Peyer's patch (tissue), 4 donors: ENCODE measurements at regions not wholly inside any gene's neighbourhood (a gene's known extent, or its start where the extent isn't known, plus 50 kb on each side); places are given as distances from the start of the nearest gene placed in this dataset.
"Not testable (repeated sequence)": the region's sequence is repeated elsewhere in the genome, so short reads cannot be mapped to it uniquely, and the experiment has no call there.

Experiments
- DNase-seq, 3 donors: peaks; one replicate each; pipeline ENCODE4 v3.0.0-alpha.2; 2017 to 2019
- H3K27ac ChIP-seq, 4 donors: fragments of 200-600 bp; sonication (generic); one replicate each; pipeline ENCODE4 v1.5.1; 2016 to 2019
- H3K27me3 ChIP-seq, 2 donors: fragments of 200-600 bp; sonication (generic); one replicate each; pipeline ENCODE4 v1.5.1; 2019
- H3K36me3 ChIP-seq, 3 donors: fragments of 200-600 bp; sonication (generic); one replicate each; pipeline ENCODE4 v1.5.1; 2016 to 2019
- H3K4me1 ChIP-seq, 4 donors: fragments of 200-600 bp; sonication (generic); one replicate each; pipeline ENCODE4 v1.5.1; 2016 to 2019
- H3K4me3 ChIP-seq, 4 donors: fragments of 200-600 bp; sonication (generic); 1 replicate in 3 of 4; 2 replicates in 1 of 4; pipeline ENCODE4 v1.5.1; 2016 to 2019; ENCODE audit warnings: mild to moderate bottlenecking in 1 of 4
- H3K9me3 ChIP-seq, 4 donors: fragments of 200-600 bp; sonication (generic); one replicate each; pipeline ENCODE4 v1.5.1; 2016 to 2019; ENCODE audit warnings: mild to moderate bottlenecking in 1 of 4
- CTCF ChIP-seq, 6 experiments: fragments of 450-650 bp in 4 of 6; fragments of 200-600 bp in 2 of 6; sonication (generic) in 1 of 6; IDR thresholded peaks; one replicate each; pipeline ENCODE4 v1.5.1; 2017 to 2019; ENCODE audit warnings: antibody characterized with exemption in 6 of 6, mild to moderate bottlenecking in 3 of 6, moderate library complexity in 1 of 6
- POLR2A ChIP-seq, 2 donors: fragments of 450-650 bp; IDR thresholded peaks; one replicate each; pipeline ENCODE4 v1.5.1; 2017; ENCODE audit warnings: antibody characterized with exemption in 2 of 2, mild to moderate bottlenecking in 2 of 2, moderate library complexity in 2 of 2

- no peaks in the 10 kb centered on the region for H3K4me1 ChIP-seq
- H3K36me3 ChIP-seq, result no peaks in the 10 kb centered on the region
- no peak overlapping the region for H3K27ac ChIP-seq
- H3K4me3 ChIP-seq, result no peak overlapping the region
- no peak for DNase-seq
- TF ChIP-seq CTCF (IDR thresholded peaks at IDR 0.05), result no peak
- no peak for TF ChIP-seq POLR2A (IDR thresholded peaks at IDR 0.05)
- H3K9me3 ChIP-seq, result no peaks in the 10 kb centered on the region
- no peaks in the 10 kb centered on the region for H3K27me3 ChIP-seq
Measured at GRCh38 chr14:27862684-27863083, 903.9 kb upstream of the FOXG1 start.

GRCh38 chr14:27863166-27863565 lies 903.4 kb upstream of the FOXG1 start:
- no peaks in the 10 kb centered on the region for H3K4me1 ChIP-seq
- TF ChIP-seq CTCF (IDR thresholded peaks at IDR 0.05), result no peak
- no peak for TF ChIP-seq POLR2A (IDR thresholded peaks at IDR 0.05)
- no peak for DNase-seq
- H3K27me3 ChIP-seq, result no peaks in the 10 kb centered on the region
- no peak overlapping the region for H3K27ac ChIP-seq
- no peak overlapping the region for H3K4me3 ChIP-seq
- H3K36me3 ChIP-seq, result no peaks in the 10 kb centered on the region
- no peaks in the 10 kb centered on the region for H3K9me3 ChIP-seq

GRCh38 chr14:27881063-27881462 lies 885.5 kb upstream of the FOXG1 start:
- Histone ChIP-seq H3K36me3 (no peaks in the 10 kb centered on the region), H3K27me3 (no peaks in the 10 kb centered on the region), H3K27ac (no peak overlapping the region), H3K4me1 (no peaks in the 10 kb centered on the region), H3K4me3 (no peak overlapping the region), H3K9me3 (no peaks in the 10 kb centered on the region)
- TF ChIP-seq CTCF (IDR thresholded peaks at IDR 0.05), result no peak
- no peak for TF ChIP-seq POLR2A (IDR thresholded peaks at IDR 0.05)
- DNase-seq, result no peak

GRCh38 chr14:27881646-27882045 lies 884.9 kb upstream of the FOXG1 start:
- no peak overlapping the region for H3K4me3 ChIP-seq
- TF ChIP-seq CTCF (IDR thresholded peaks at IDR 0.05) (no peak), POLR2A (IDR thresholded peaks at IDR 0.05) (no peak)
- H3K27me3 ChIP-seq, result no peaks in the 10 kb centered on the region
- no peak overlapping the region for H3K27ac ChIP-seq
- no peaks in the 10 kb centered on the region for H3K9me3 ChIP-seq
- H3K4me1 ChIP-seq, result no peaks in the 10 kb centered on the region
- no peak for DNase-seq
- H3K36me3 ChIP-seq, result no peaks in the 10 kb centered on the region

- no peaks in the 10 kb centered on the region for H3K4me1 ChIP-seq
- no peak overlapping the region for H3K4me3 ChIP-seq
- H3K9me3 ChIP-seq, result no peaks in the 10 kb centered on the region
- TF ChIP-seq CTCF (IDR thresholded peaks at IDR 0.05), result no peak
- TF ChIP-seq POLR2A (IDR thresholded peaks at IDR 0.05), result no peak
- H3K27ac ChIP-seq, result no peak overlapping the region
- H3K27me3 ChIP-seq, result no peaks in the 10 kb centered on the region
- H3K36me3 ChIP-seq, result no peaks in the 10 kb centered on the region
- no peak for DNase-seq
Measured at GRCh38 chr14:27886256-27886655, 880.3 kb upstream of the FOXG1 start.

GRCh38 chr14:27890259-27890658 lies 876.3 kb upstream of the FOXG1 start:
- DNase-seq, result no peak
- Histone ChIP-seq H3K27me3 (no peaks in the 10 kb centered on the region), H3K4me1 (no peaks in the 10 kb centered on the region), H3K9me3 (no peaks in the 10 kb centered on the region), H3K36me3 (no peaks in the 10 kb centered on the region), H3K4me3 (no peak overlapping the region), H3K27ac (no peak overlapping the region)
- no peak for TF ChIP-seq POLR2A (IDR thresholded peaks at IDR 0.05)
- TF ChIP-seq CTCF (IDR thresholded peaks at IDR 0.05), result no peak

GRCh38 chr14:27908484-27908883 lies 858.1 kb upstream of the FOXG1 start:
- H3K27ac ChIP-seq, H3K4me1 ChIP-seq, H3K4me3 ChIP-seq, H3K9me3 ChIP-seq, DNase-seq, H3K36me3 ChIP-seq, H3K27me3 ChIP-seq: not testable (repeated sequence)
